GM19025 (cell line): ENCODE measurements at regions not wholly inside any gene's neighbourhood (a gene's known extent, or its start where the extent isn't known, plus 50 kb on each side); places are given as distances from the start of the nearest gene placed in this dataset.
"Not testable (repeated sequence)": the region's sequence is repeated elsewhere in the genome, so short reads cannot be mapped to it uniquely, and the experiment has no call there.

ENCODE experiments used
- ATAC-seq: cut with Tn5 transposase; IDR thresholded peaks from one replicate; pipeline ENCODE4 v1.9.1; 2021; ENCODE audit warnings: mild to moderate bottlenecking, low read depth, moderate library complexity; ENCODE audit not compliant: unreplicated experiment

DNA sequence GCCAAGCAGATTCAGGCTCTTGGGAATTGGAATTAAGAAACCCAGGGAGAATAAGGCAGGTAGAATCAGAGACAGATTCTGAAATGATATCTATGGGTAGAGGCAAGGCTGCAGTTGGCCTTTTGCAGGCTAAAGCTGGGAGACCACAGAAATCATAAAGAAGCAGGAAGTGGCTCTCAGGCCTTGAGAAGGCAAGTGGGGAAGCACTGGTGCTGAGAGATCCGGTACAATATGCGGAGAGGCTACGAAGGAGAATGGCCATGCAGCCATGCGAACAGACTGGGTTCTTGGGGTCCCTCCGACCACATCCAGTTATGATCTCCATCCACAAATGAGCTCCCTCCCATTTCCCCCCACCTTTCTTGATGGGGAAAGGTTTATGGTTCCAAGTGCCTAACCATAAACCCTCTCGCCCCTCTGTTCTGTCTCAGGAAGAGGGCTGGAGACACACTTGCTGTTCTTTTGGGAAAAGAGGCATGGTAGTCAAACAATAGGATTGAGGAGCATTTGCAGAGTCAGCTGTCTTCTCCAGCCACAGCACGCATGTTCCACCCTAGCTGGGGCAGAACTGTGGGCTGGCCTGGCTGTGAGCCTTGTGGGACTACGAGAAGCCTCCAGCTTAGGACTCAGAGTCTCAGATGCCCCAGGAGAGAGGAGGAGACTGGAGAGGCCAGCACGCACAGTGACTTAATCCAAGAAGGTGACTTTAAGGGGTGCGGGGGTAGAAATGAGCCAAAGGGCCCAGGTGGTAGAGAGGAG lies 99.6 kb downstream of the RPLP1 start:
- no peak for ATAC-seq

DNA sequence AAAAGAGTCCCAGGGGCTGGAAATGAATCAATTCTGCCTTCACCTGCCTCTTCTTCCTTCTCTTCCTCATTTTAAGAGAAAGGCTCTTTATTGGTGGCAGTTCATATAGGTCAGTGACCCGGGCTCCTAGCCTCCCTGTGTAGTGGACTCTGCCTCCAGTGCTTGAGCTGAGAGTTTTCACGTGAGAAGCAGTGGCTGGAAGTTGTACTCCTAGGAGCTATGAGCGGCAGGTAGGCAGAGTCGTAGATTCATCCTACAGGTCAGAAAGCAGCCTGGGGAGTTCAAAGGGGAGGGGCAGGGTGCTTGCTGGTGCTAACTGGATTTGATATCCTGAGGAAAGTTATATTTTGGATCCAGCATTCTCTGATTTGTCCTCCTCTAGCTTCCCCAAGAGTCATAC lies 101.1 kb downstream of the RPLP1 start:
- ATAC-seq, result no peak

DNA sequence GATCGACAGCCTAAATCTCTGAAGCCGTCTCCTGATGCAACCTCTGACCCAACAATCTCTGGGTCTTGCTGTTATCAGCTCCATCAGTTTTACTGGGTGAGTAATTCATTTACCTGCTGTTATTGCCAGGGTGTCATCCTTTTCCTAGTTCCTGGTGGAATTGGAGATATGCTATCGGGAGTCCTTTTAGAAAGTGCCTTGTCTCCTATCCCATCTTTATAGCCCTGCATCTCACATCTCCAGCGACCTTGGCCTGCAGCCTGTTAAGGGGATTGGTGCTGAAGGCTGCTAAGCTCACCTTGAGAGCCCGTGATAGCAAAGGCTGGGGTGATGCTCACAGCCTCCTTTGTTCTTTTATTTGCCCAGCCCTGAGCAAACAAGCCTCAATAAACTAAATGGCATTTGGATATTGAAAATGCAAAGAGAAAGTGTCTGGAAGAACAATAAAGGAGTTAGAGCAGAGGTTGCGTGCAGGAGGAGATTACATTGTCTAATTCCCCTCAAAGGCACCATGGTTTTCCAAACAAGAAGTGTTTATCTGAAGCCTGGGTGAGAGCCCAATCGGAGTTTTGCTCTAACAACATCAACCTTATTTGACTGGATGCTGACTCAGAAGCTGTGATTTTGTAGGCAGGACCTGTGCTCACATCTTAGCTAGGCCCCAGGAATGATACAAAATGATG lies 101.8 kb downstream of the RPLP1 start:
- no peak for ATAC-seq

DNA sequence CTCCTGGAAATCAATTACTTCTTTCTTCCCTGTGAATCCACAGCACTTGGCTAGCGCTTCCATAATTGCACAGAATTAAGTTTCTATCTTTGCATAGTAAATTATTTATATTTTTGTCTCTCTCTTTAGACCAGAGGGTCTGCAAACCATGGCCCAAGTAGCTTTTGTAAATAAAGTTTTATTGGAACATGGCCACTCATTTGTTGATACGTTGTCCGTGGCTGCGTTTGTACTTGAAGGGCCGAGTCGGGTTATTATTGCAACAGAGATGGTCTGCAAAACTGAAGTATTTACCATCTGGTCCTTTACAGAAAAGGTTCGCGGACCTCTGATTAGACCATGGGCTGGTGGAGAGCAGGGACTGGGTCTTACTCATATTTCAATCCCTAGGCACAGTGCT lies 102.5 kb downstream of the RPLP1 start:
- ATAC-seq, result no peak

DNA sequence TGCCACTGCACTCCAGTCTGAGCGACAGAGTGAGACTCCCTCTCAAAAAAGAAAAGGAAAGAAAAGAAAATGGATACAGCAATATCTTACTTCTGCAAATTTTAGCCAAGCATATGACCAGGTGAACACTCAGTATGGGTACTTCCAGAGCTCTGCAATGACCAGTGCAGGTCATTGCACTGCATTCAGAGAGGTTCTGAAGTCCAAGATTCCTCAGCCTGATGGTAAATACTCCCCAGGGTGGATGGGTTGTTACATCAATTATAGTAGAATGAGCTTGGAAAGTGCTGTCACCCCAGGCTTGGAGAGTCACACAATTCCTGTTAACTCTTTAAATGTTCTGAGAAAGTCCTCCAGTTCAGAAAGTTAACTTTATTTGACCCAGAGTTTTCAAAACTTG lies 103.7 kb downstream of the RPLP1 start:
- no peak for ATAC-seq

DNA sequence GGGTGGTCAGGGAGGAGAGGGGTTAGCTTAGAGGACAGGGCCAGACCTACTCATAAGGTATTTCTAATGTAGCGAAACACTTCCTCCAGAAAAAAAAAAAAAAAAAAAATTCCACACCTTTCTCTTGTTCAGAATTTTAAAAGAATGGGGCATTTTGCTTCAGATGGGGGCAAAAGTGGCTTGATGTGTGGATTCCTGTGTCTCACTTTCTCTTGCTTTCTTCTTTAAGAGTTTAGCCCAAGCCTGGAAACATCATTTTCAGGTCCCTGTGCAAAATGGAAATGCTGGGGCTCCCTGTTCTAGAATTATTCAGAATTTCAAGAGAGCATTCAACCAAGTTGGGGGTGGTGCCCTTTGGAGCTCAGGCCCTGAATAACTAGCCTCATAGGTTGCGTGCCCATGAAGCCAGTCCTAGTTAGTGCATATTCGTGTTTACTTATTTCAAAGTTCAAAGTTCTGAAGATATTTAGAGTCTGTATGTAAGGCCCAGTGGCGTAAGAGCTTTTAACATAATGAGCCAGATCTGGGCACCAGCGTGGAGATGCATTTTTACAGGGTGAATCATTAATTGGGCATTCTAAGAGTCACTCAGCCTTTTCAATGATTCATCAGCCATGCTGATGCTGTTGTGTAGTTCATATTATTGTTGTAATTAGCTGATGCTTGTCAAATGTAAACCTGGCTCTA lies 104.5 kb downstream of the RPLP1 start:
- ATAC-seq, result no peak

DNA sequence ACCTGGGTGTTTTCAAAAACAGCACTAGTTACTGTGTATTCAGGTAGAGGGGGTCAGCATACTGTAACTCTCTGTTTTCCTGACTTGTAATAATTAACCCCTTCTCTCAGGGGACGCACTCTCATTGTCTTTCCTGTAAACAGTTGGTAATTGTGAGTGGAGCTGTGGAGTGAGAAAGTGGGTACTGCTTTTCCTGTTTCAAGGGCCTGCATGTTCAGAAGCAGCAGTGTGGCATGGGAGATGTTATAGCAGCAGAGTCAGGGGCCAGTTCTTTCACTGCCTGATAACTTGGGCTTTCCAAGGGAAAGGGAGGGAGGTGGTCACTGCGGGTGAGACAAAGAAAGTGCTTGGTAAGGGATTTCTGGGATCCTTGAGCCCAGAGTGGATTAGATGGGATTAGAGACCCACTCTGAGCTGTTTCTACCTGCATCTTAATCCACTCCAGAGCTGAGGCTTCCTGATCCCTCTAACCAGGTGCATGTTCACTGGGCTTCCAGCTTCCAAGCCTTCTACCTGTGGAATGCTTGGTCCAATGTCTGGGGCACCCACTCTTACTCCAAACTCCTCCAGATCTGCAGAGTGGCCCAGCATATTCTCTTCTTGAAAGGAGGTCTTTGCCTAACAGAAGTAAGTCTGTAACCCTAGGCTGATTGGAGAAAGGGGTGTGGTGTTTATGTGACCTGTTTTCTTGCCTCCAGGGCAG lies 105.2 kb downstream of the RPLP1 start:
- ATAC-seq, result no peak

DNA sequence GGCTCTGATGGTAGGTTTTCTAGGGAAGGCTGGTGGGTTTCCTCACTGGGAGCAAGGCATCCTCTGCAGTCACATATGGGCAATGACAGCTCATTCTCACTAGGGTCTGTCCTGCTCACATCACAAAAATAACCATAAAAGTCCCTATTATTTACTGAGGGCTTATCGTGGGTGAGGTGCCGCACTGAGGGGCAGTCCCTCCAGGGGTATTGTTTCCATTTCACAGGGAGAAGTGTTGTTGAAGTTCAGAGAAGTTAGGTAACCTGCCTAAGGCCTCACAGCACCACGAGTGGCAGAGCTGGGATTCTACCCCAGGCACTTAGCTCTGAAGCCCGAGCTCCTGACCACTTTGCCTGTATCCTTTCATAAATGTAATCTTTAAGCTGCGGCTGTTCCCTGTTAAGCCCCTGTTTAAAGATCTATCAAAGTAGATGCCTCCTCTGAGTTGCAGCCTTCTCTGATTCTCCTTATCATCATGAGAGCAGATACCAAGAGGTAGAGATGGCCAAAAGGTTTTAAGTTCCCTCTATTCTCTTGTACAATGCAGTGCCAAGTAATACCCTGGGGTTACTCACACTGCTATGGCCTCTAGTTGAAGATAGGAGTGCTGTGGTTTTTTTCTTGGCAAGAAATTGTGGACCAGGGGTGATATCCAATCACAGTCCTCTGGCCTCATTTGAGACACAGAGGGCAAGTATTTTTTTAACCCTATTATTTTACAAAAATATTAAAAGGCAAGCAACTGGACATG lies 107.0 kb downstream of the RPLP1 start:
- no peak for ATAC-seq

DNA sequence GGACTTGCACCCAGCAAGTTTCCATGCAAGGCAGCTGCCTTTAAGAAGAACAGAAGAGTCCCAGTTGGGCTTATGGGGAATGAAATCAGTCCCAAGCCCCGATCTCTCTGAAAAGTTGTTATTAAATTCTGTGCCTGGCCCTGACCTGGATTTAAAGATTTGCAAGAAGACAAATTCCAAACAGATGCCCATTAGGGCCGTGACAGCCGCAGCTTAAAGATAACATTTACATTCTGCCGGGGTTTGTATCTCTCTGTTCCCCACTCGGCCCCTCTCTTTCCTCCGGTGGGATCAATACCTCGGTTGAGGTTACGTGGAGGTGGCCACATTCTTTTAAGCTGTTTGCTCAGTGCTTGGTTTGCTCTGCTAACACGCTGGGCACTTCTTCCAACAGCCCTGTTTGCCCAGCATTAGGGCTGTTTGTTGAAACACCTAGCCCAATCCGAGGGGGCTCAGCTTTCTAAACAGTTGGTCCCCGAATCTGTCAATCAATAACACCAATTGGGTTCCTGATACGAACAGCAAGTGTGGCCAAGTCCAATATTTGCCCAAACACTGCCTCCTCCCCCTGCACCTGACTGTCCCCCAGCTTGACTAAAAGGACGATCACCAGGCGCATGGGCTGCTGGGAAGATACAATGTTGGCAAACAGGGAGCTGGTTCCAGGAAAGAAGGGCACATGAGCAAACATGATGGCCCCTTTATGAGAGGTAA lies 108.6 kb downstream of the RPLP1 start:
- no peak for ATAC-seq

DNA sequence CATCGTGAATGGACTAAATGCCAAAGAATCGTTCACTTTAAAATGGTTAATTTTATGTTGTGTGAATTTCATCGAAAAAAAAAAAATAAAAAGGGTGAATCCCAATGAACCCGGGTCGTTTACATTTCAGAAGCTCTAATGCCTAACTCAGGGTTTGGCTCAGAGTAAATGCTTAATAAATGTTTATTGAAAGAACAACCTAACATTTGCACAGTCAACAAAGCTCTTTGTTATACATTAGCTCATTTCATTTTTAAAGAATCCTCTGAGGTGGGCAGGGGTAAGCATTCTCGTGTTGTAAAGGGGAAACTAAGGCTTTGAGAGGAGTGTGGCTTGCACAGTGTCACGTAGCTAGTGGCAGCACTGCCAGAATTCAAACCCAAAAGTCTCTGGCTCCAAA lies 109.5 kb downstream of the RPLP1 start:
- ATAC-seq, result no peak

DNA sequence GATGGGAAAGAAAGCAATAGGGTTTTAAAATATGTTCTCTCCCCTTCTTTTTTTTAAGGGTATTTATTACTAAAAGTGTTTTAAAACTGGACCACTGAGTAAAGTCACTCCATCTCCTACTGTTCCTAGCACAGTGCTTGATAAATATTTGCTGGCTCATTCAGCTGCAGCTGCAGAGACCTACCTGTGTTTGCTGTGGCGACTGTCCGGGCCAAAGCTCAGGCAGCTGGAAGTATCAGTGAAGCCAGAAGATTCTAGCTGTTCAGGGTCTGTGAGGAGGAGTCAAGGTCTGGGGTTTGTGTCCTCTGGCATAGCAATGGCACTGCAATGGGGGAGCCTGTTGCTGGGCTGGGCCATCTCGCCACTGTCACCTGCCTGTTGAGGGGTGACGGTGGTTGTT lies 109.9 kb downstream of the RPLP1 start:
- ATAC-seq, result no peak

DNA sequence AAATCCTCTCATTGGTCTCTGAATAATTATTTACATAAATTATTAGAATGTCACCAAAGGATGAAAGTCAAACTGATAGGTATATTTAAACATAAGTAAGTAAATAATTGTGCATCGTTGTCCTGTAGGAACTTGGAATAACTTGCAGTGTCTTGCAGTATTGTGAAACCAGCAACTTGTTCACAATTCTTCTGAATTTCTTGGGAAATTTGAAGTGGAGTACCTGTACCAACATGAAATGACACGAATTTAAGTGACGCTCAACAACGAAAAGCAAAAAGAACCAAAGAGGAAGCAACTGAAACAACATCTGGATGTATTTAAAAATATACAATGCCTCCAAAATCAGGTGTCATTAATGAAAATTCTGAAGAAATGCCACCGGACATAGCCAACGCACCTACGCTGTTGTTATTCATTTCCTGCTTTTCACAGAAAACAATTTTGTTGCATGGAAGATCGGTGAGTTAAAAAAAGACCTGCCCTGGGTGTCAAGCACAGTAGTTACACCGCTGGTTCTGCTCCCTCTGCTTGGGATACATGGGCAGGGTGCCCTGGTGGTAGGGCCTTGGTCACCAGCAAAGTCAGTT lies 112.5 kb downstream of the RPLP1 start:
- ATAC-seq, result no peak

DNA sequence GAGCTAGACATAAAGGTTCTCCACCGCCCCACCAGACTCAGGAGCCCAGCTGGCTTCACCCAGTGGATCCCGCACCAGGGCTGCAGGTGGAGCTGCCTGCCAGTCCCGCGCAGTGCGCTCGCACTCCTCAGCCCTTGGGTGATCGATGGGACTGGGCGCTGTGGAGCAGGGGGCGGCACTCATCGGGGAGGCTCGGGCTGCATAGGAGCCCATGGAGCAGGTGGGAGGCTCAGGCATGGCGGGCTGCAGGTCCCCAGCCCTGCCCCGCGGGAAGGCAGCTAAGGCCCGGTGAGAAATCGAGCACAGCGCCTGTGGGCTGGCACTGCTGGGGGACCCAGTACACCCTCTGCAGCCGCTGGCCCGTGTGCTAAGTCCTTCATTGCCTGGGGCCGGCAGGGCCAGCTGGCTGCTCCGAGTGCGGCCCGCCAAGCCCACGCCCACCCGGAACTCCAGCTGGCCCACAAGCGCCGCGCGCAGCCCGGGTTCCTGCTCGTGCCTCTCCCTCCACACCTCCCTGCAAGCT lies 114.7 kb downstream of the RPLP1 start:
- not testable (repeated sequence) for ATAC-seq

DNA sequence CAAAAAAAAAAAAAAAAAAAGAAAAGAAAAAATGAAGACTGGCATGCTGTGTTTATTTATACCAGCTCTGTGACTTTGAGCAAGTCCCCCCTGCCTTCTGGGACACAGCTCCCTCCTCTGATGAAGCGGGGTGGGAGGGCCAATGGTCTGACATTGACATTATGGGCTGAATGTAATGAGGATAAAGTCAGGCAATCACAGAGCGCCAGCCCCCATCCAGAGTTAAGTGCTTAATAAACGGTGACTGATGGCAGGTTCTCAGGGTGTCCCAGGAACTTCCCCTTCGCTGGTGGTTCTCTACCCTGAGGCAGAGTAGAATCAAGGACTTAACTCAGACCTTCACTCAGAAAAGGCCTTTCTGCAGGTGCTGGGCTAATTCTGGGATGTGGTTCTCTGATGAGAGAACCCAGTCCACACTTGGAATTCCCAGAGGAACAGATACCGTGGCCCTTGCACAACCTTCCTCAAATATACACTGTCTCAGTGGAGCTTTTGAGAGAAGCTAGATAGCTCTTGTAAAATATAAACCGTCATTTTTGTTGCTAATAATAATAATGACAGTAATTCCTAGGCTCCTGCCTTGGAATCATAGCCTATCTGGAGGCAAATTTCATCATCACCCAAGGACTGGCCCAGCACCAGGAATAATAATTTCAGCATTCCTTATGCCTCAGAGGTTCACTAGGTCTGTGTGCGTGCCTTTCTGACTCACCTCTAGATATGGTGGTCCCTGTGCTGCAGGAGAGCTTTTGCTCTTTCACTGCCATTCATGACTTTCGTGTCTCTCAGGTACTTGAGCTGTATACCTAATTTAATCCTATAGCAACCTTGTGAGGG lies 115.8 kb downstream of the RPLP1 start:
- ATAC-seq, result no peak

DNA sequence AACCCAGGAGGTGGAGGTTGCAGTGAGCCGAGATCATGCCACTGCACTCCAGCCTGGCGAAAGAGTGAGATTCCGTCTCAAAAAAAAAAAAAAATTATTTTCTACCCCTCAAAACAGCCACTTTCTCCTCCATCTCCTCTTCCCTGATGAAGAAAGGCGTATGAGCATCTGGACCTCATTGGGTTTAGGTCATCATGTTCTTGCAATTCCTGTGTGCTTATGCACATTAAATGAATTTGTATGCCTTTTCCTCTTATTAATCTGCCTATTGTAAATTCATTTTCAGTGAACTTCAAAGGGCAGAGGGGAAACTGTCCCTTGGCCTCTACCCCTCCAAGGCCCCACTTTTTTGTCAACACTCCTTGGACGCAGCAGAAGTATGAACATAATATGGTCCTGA lies 117.8 kb downstream of the RPLP1 start:
- ATAC-seq, result no peak

DNA sequence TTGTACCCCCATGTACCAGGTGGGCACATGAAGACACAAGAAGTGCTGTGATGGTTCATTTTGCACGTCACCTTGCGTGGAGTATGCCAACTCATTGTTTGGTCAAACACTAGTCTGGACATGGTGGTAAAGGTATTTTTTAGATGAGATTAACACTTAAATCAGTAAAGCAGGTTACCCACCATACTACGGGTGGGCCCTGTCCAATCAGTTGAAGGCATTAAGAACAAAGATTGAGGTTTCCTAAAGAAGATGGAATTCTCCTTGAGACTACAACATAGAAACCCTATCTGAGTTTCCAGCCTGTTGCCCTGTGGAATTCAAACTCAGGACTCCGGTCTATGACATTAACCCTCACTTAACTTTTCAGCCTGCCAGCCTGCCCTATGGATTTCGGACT lies 118.4 kb downstream of the RPLP1 start:
- no peak for ATAC-seq

DNA sequence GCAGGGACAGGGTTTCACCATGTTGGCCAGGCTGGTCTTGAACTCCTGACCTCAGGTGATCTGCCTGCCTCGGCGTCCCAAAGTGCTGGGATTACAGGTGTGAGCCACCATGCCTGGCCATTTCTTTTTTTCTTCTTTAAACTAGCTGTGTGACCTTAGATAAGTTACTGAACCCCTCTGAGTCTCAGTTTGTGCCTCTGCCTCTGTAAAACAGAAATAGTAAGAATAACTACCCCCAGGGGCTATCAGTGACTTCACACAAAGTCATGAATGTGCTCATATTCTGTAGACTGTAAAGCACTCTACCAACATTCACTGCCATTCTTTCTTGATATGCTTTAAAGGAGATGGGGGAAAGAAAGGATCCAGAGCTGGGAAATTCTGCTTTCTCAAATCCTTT lies 120.7 kb downstream of the RPLP1 start:
- not testable (repeated sequence) for ATAC-seq

DNA sequence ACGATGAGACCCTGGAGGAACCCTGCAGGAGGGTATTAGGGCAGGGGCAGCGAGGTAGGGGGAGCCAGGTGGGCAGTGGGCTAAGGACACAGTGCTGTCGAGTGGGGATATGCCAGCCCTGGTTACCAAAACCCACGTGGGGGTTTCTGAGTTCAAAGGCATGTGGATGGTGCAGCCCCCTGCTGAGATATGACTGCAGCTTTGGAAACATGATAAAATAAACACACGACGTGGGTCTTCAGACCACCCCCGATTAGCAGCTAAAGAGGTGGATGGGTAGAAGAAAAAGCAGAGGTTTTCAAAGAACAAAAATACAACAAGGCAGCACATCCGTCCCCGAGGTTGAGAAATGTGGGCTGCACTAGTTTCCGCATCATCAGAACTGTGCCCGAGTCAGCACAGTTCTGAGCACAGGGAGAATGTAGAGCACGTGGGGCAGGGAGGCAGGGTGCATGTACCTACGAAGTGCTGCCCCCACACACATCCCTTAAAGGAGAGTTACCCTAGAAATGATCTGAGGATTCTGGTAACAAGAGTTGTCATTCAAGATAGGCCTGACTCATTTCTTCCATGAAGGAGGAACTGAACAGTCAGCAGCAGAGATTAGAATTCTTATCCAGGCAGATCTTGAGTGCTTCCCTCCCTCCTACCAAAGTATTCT lies 121.3 kb downstream of the RPLP1 start:
- no peak for ATAC-seq
